Right lobe of liver (tissue), 4 donors: ENCODE measurements at regions not wholly inside any gene's neighbourhood (a gene's known extent, or its start where the extent isn't known, plus 50 kb on each side); places are given as distances from the start of the nearest gene placed in this dataset.

Experiments
- POLR2A ChIP-seq: fragments of 450-650 bp; IDR thresholded peaks from one replicate; pipeline ENCODE4 v1.6.1; 2017; ENCODE audit warnings: antibody characterized with exemption, mild to moderate bottlenecking
- TF ChIP-seq, protein P1 (sequence below), 4 donors: fragments of 200-600 bp in 3 of 4; fragments of 450-650 bp in 1 of 4; IDR thresholded peaks; one replicate each; pipeline versions ENCODE4 v1.5.1 to v1.8.0; 2016 to 2022; ENCODE audit warnings: antibody characterized with exemption in 4 of 4, mild to moderate bottlenecking in 2 of 4
- donor health status: DM: no; HTN: no; CAD: no.
- donor health status: DM: no; HTN: no; CAD: no.
- donor health status: DM: no; HTN: yes; CAD: no.

DNA sequence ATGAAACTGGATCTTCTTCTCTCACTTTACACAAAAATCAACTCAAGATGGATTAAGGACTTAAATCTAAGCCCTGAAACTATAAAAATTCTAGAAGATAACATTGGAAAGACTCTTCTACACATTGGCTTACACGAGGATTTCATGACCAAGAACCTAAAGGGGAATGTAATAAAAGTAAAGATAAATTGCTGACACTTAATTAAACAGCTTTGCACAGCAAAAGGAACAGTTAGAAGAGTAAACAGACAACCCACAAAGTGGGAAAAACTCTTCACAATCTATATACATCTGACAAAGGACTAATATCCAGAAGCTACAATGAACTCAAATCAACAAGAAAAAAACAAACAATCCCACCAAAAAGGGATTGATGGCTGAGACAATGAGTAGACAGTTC, 74.4 kb downstream of the BLTP3B start:
- TF ChIP-seq, protein P1, sequence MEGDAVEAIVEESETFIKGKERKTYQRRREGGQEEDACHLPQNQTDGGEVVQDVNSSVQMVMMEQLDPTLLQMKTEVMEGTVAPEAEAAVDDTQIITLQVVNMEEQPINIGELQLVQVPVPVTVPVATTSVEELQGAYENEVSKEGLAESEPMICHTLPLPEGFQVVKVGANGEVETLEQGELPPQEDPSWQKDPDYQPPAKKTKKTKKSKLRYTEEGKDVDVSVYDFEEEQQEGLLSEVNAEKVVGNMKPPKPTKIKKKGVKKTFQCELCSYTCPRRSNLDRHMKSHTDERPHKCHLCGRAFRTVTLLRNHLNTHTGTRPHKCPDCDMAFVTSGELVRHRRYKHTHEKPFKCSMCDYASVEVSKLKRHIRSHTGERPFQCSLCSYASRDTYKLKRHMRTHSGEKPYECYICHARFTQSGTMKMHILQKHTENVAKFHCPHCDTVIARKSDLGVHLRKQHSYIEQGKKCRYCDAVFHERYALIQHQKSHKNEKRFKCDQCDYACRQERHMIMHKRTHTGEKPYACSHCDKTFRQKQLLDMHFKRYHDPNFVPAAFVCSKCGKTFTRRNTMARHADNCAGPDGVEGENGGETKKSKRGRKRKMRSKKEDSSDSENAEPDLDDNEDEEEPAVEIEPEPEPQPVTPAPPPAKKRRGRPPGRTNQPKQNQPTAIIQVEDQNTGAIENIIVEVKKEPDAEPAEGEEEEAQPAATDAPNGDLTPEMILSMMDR (IDR thresholded peaks at IDR 0.05), result no peak
- no peak for TF ChIP-seq POLR2A
